GM21619 (cell line): ENCODE measurements at regions not wholly inside any gene's neighbourhood (a gene's known extent, or its start where the extent isn't known, plus 50 kb on each side); places are given as distances from the start of the nearest gene placed in this dataset.

Source experiments
- ATAC-seq: cut with Tn5 transposase; IDR thresholded peaks from one replicate; pipeline ENCODE4 v1.9.1; 2021; ENCODE audit not compliant: unreplicated experiment

- no peak for ATAC-seq
Observed at GRCh38 chr10:28810057-28810870, 132.9 kb downstream of the BAMBI start.

DNA sequence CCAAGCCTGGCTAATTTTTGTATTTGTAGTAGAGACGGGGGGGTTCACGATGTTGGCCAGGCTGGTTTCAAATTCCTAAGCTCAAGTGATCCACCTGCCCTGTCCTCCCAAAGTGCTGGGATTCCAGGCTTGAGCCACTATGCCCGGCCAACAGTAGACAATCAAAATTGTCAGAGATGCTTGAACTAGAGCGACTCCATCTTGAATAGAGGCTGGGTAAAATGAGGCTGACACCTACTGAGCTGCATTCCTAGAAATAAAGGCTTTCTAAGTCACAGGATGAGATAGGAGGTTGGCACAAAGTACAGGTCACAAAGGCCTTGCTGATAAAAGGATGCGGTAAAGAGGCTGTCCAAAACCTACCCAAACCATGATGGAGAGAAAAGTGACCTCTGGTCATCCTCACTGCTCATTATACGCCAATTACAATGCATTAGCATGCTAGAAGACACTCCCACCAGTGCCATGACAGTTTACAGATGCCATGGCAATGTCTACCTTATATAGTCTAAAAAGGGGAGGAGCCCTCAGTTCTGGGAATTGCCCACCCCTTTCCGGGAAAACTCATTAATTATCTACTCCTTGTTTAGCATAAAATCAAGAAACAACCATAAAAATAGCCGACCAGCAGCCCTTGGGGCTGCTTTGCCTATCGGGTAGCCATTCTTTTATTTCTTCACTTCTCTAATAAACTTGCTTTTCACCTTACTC is 134.5 kb downstream of the BAMBI start:
- no peak for ATAC-seq

- ATAC-seq: no peak
Observed at GRCh38 chr10:28812384-28813372, 135.4 kb downstream of the BAMBI start.

- ATAC-seq: no peak
Observed at GRCh38 chr10:28815681-28816080, 138.4 kb downstream of the BAMBI start.

- no peak for ATAC-seq
Observed at GRCh38 chr10:28822719-28823464, 145.6 kb downstream of the BAMBI start.

DNA sequence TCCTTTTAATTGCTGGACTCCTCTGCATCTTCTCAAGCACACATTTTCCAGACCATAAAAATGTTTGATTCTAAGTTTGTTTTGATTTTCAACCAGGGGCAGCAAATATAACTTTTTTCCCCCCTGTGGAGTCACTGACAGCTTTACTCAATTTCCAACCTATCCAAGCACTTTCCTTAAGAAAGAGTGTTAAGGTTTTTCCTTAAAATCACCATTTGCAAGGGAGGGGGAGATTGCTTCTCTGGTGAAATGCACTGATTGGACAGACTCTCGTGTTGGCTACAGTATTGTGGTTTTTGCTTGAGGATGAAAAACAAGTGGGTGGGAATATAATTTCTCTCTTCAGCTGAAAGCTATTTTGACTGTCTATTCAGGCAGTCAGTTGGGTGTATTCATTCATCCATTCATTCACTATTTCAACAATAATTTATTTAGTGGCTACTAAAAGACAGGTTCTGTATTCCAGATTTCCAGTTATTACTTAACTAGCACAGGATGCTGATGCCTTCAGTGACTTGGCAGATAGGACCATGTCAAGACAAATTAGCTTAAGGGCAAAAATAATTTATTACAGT is 146.3 kb downstream of the BAMBI start:
- no peak for ATAC-seq

DNA sequence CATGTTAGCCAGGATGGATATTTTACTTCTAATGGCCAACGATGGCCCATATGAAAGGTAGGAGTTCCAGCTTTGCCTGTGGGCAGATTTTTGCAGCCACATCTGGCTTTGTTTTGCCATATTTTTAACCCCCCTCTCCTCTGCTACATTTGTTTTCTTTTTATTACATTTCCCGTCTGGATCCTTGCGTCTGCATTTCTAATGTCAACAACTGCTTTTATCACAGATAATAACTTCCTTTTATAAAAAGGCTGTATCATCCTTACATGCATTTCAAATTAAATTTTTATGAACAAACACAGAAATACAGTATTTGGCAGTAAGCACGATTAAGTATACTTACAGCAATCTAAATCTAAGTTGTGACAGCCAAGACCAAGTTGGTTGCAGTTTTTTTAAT is 156.0 kb downstream of the BAMBI start:
- no peak for ATAC-seq

- ATAC-seq: no peak
Observed at GRCh38 chr10:28836435-28836743, 159.1 kb downstream of the BAMBI start.

- ATAC-seq: no peak
Observed at GRCh38 chr10:28837613-28838390, 160.5 kb downstream of the BAMBI start.

DNA sequence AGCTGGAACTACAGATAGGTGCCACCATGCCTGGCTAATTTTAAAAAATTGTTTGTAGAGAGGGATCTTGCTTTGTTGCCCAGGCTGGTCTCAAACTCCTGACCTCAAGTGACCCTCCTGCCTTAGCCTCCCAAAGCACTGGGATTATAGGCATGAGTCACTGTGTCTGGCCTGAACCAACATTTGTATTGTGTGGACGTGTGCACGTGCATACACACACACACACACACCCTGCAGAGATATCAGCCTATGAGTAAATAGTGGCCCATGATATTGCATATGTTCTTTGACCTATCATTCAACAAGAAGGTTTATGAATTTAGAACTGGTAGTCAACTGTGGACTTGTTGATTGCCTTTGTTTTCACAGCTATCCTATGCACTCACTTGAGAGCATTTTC is 161.6 kb downstream of the BAMBI start:
- no peak for ATAC-seq

DNA sequence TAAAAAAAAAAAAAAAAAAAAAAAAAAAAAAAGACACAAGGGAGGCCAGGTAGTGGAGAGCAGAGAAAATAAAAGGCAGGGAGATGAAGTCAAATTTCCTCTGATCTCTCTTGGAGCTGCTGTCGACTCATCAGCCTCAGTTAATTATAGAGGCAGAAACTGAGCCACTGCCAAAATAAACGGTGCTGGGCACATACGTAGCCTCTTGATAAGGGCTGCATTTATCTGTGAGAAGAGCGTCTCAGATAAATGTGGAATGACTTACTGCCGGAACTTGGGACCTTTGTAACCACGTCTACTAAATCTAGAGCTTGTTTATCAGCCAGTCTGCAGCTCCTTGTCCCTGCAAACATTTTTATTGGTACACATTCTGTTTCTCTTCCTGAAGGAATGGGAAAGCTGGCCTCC is 162.3 kb downstream of the BAMBI start:
- no peak for ATAC-seq

GRCh38 chr10:28840202-28840601 is 162.9 kb downstream of the BAMBI start:
- ATAC-seq: no peak

GRCh38 chr10:28840971-28841370 is 163.7 kb downstream of the BAMBI start:
- no peak for ATAC-seq

GRCh38 chr10:28841625-28842024 is 164.3 kb downstream of the BAMBI start:
- ATAC-seq: no peak

- no peak for ATAC-seq
Observed at GRCh38 chr10:28842321-28842720, 165.0 kb downstream of the BAMBI start.

DNA sequence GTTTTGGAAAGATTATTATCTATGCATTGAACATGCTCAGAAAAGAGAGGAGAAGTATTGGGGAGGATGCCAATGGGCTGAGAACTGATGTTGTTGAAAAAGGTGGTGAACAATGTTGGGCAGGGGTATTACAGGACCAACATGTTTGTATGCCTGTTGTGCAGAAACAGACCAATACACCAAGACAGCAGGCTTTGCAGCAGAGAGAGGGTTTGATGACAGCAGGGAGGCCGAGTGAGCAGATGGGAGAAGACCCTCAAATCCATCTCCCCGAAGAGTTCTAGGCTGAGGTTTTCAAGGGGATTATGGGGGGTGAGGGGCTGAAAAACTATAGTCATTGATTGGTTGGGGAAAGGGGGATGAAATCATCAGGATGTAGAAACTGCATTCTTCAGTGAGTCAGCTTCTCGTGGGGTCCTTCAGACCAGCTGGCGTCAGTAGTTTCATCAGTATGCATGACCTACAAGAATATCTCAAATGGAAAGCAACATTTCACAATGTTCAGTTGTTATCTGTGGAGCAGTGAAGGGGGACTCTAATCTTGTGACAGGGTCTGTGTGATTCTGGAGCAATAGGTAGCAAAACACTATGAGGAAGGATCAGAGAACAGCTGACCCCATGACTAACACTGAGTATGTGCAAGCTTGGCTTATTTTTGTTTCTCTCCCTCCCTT is 167.8 kb downstream of the BAMBI start:
- ATAC-seq: no peak

GRCh38 chr10:28849309-28849708 is 172.0 kb downstream of the BAMBI start:
- ATAC-seq: no peak

GRCh38 chr10:28849821-28850220 is 172.5 kb downstream of the BAMBI start:
- no peak for ATAC-seq

GRCh38 chr10:28850784-28851183 is 173.5 kb downstream of the BAMBI start:
- ATAC-seq: no peak
